Smooth muscle cell (in vitro differentiated cells): ENCODE measurements at regions not wholly inside any gene's neighbourhood (a gene's known extent, or its start where the extent isn't known, plus 50 kb on each side); places are given as distances from the start of the nearest gene placed in this dataset.

Experiments used
- DNase-seq: peaks from one replicate; lab custom pipeline; 2025; ENCODE audit not compliant: unreplicated experiment; lab: John Stamatoyannopoulos, UW
- H2AFZ ChIP-seq: fragments of 200-600 bp; sonication (generic); 2 replicates; pipeline ENCODE4 v1.6.0; 2016; ENCODE audit warnings: antibody characterized with exemption, low read depth, mild to moderate bottlenecking
- H3F3A ChIP-seq: fragments of 200-600 bp; sonication (generic); 2 replicates; pipeline ENCODE4 v1.6.0; 2017; ENCODE audit warnings: antibody characterized with exemption, low read depth
- H3K27ac ChIP-seq: fragments of 200-600 bp; sonication (generic); 2 replicates; pipeline ENCODE4 v1.5.1; 2016; ENCODE audit warnings: low read depth, mild to moderate bottlenecking
- H3K27me3 ChIP-seq: fragments of 200-600 bp; sonication (generic); 2 replicates; pipeline ENCODE4 v1.6.1; 2016; ENCODE audit warnings: low read depth, mild to moderate bottlenecking
- H3K36me3 ChIP-seq: fragments of 200-600 bp; sonication (generic); 2 replicates; pipeline ENCODE4 v1.5.1; 2016; ENCODE audit warnings: low read depth
- H3K4me1 ChIP-seq: fragments of 200-600 bp; sonication (generic); 2 replicates; pipeline ENCODE4 v1.5.1; 2016; ENCODE audit warnings: low read depth
- H3K4me2 ChIP-seq: fragments of 200-600 bp; sonication (generic); 2 replicates; pipeline ENCODE4 v1.6.0; 2016; ENCODE audit warnings: mild to moderate bottlenecking
- H3K4me3 ChIP-seq: fragments of 200-600 bp; sonication (generic); 2 replicates; pipeline ENCODE4 v1.5.1; 2016; ENCODE audit warnings: mild to moderate bottlenecking
- H3K79me2 ChIP-seq: fragments of 200-600 bp; sonication (generic); 2 replicates; pipeline ENCODE4 v1.6.0; 2016; ENCODE audit warnings: low read depth, mild to moderate bottlenecking
- H3K9ac ChIP-seq: fragments of 200-600 bp; sonication (generic); 2 replicates; pipeline ENCODE4 v1.6.0; 2016; ENCODE audit warnings: low read depth
- H3K9me3 ChIP-seq: fragments of 200-600 bp; sonication (generic); replicated peaks from 2 replicates; pipeline ENCODE4 v1.5.1; 2016; ENCODE audit warnings: low read depth
- H4K20me1 ChIP-seq: fragments of 200-600 bp; sonication (generic); 2 replicates; pipeline ENCODE4 v1.6.0; 2016; ENCODE audit warnings: low read depth
- WGBS: methylation state at CpG from one replicate; pipeline ENCODE4 v1.1.7; 2016; ENCODE audit warnings: low lambda C conversion rate; 5-methylcytosine and 5-hydroxymethylcytosine counted together
- TF ChIP-seq, protein P1 (sequence below): fragments of 200-600 bp; sonication (generic); IDR thresholded peaks from 2 replicates; pipeline ENCODE4 v1.5.1; 2017; ENCODE audit warnings: borderline replicate concordance, mild to moderate bottlenecking, antibody characterized with exemption; ENCODE audit not compliant: insufficient read depth, poor library complexity, severe bottlenecking

DNA sequence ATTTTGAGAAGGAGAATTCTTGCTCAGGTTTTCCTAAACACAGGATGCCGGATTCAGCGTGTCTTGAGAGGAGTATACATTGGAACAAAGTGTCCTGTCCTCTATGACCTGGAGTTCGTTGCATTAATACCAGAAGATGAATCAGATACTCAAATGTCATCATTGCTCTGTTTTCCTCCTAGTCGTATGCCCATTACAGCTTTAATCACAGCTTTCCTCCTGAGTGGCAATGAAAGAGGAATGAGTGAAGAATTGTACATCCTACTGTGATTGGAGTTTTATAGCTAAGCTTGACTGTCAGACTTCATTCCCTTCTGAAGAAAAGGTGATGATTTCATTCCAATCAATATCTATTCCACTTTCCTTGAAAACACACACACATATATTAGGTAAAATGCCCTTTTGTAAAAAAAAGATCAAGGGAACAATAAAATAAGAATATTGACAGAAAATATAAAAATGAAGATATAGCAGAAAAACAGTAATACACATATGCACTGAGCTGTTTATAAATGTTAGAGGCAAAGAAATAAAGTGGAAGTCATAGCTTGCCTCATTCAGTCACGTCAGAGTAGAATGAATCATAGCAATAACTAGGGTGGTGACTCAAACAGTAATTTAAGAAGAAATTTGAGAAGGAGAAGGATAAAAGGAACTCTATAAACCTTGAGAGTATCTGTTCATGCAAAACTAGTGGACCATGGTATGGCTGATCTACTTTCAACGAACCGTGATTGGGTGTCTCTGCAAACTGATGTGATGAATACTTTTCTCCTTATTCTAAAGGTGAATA, 501.5 kb downstream of the SUCLA2 start:
- 35% methylated on average over 7 of the region's 7 CpGs for WGBS
- H3K9me3 ChIP-seq: no peaks in the 10 kb centered on the region
- no peaks in the 10 kb centered on the region for H3K79me2 ChIP-seq
- TF ChIP-seq, protein P1, sequence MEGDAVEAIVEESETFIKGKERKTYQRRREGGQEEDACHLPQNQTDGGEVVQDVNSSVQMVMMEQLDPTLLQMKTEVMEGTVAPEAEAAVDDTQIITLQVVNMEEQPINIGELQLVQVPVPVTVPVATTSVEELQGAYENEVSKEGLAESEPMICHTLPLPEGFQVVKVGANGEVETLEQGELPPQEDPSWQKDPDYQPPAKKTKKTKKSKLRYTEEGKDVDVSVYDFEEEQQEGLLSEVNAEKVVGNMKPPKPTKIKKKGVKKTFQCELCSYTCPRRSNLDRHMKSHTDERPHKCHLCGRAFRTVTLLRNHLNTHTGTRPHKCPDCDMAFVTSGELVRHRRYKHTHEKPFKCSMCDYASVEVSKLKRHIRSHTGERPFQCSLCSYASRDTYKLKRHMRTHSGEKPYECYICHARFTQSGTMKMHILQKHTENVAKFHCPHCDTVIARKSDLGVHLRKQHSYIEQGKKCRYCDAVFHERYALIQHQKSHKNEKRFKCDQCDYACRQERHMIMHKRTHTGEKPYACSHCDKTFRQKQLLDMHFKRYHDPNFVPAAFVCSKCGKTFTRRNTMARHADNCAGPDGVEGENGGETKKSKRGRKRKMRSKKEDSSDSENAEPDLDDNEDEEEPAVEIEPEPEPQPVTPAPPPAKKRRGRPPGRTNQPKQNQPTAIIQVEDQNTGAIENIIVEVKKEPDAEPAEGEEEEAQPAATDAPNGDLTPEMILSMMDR: no peak
- H3K4me2 ChIP-seq: peak overlapping the region; percentile 77
- peak overlapping the region; percentile 6 for H2AFZ ChIP-seq
- H3K4me3 ChIP-seq: no peak overlapping the region
- H3F3A ChIP-seq: no peaks in the 10 kb centered on the region
- no peaks in the 10 kb centered on the region for H3K27me3 ChIP-seq
- peak overlapping the region; percentile 95 for H3K27ac ChIP-seq
- no peak for DNase-seq
- H3K36me3 ChIP-seq: no peaks in the 10 kb centered on the region
- H3K9ac ChIP-seq: peak overlapping the region; percentile 82
- no peaks in the 10 kb centered on the region for H3K4me1 ChIP-seq
- H4K20me1 ChIP-seq: no peaks in the 10 kb centered on the region

DNA sequence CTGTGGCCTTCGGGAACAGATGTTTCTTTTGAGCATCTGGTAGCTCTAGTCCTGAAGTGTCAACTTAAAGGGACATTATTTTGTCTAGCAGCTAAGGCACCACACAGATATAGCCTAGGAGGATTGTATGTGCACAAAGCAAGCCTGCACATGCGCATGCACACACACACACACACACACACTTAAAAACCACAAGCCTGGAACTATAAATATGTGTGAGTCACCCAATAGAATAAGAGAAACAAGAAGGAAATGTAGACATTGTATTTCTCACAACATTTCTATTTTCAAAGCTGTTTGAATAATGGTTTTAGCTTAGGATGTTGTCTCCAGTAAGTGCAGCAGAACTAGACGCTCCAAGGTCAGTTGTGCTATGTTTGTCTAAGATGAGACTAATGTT, 516.5 kb downstream of the SUCLA2 start:
- H3K36me3 ChIP-seq: no peaks in the 10 kb centered on the region
- H2AFZ ChIP-seq: peak overlapping the region; percentile 63
- H3K9ac ChIP-seq: no peak overlapping the region
- H3K79me2 ChIP-seq: no peaks in the 10 kb centered on the region
- no peaks in the 10 kb centered on the region for H4K20me1 ChIP-seq
- DNase-seq: no peak
- no peaks in the 10 kb centered on the region for H3K27me3 ChIP-seq
- H3K4me2 ChIP-seq: peak overlapping the region; percentile 53
- H3K27ac ChIP-seq: peak overlapping the region; percentile 65
- WGBS: 54% methylated on average over 3 of the region's 3 CpGs
- peaks cover 5% of the 10 kb centered on the region for H3F3A ChIP-seq
- H3K4me1 ChIP-seq: no peaks in the 10 kb centered on the region
- TF ChIP-seq, protein P1: no peak
- H3K4me3 ChIP-seq: no peak overlapping the region
- no peaks in the 10 kb centered on the region for H3K9me3 ChIP-seq

- Histone ChIP-seq H2AFZ (no peak overlapping the region), H3K9me3 (no peaks in the 10 kb centered on the region), H3K36me3 (no peaks in the 10 kb centered on the region), H3K79me2 (no peaks in the 10 kb centered on the region), H3K27ac (no peak overlapping the region), H3K4me2 (no peak overlapping the region), H3K4me1 (no peaks in the 10 kb centered on the region), H3K9ac (no peak overlapping the region), H3K4me3 (no peak overlapping the region), H3K27me3 (no peaks in the 10 kb centered on the region), H4K20me1 (no peaks in the 10 kb centered on the region), H3F3A (peaks cover 6% of the 10 kb centered on the region)
- TF ChIP-seq, protein P1: no peak
- DNase-seq: no peak
Observed at GRCh38 chr13:47481536-47481935, 519.5 kb downstream of the SUCLA2 start.

DNA sequence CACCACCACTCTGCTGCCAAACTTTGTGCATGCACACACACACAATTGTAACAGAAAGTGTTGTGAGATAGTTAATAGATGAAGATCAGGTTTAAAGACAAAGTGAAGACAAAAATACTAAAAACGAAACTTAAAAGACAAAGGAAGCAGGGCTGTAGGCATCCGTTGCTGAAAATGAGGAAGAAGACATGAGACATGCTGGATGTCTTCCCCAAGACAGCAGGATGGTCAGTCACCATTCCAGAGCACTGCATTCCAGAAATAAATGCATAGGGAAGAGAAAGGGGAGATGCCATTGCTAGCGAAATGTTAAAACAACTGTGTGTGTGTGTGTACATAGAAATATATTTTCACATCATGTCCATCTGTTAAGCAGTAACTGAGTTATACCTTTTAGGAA, 520.1 kb downstream of the SUCLA2 start:
- H3K36me3 ChIP-seq: no peaks in the 10 kb centered on the region
- peak overlapping the region; percentile 67 for H3K27ac ChIP-seq
- no peaks in the 10 kb centered on the region for H3K79me2 ChIP-seq
- H3K27me3 ChIP-seq: no peaks in the 10 kb centered on the region
- no peak for DNase-seq
- H3K4me3 ChIP-seq: no peak overlapping the region
- H3F3A ChIP-seq: peaks cover 6% of the 10 kb centered on the region
- no peaks in the 10 kb centered on the region for H3K4me1 ChIP-seq
- H4K20me1 ChIP-seq: no peaks in the 10 kb centered on the region
- TF ChIP-seq, protein P1: no peak
- H3K9me3 ChIP-seq: no peaks in the 10 kb centered on the region
- 84% methylated on average over 3 of the region's 3 CpGs for WGBS
- H2AFZ ChIP-seq: no peak overlapping the region
- no peak overlapping the region for H3K4me2 ChIP-seq
- no peak overlapping the region for H3K9ac ChIP-seq
